Activated CD8-positive, alpha-beta T cell treated with anti-CD3 and anti-CD28 coated beads for 36 hours (primary cell): ENCODE measurements at regions not wholly inside any gene's neighbourhood (a gene's known extent, or its start where the extent isn't known, plus 50 kb on each side); places are given as distances from the start of the nearest gene placed in this dataset.
"Not testable (repeated sequence)": the region's sequence is repeated elsewhere in the genome, so short reads cannot be mapped to it uniquely, and the experiment has no call there.

ENCODE experiments used
- ATAC-seq: fragments of 200-7000 bp; cut with Tn5 transposase; one replicate; pipeline ENCODE4 v1.10.0; 2021; ENCODE audit warnings: mild to moderate bottlenecking, moderate library complexity
- CTCF ChIA-PET: fragments of 350-600 bp; sonication (Branson Sonifier 250); formaldehyde crosslinking; loops from one replicate; lab custom pipeline; 2021; ENCODE audit warnings: antibody characterized with exemption; lab: Charles Lee
- POLR2A ChIA-PET: fragments of 350-600 bp; sonication (Branson Sonifier 250); formaldehyde crosslinking; loops from one replicate; lab custom pipeline; 2021; ENCODE audit warnings: antibody characterized with exemption; lab: Charles Lee
- DNase-seq: peaks from one replicate; pipeline ENCODE4 v3.0.0-alpha.2; 2020
- H3K27ac Mint-ChIP-seq: one replicate; pipeline ENCODE4 v1.8.0; 2021; ENCODE audit warnings: mild to moderate bottlenecking, mixed read lengths
- H3K27me3 Mint-ChIP-seq: one replicate; pipeline ENCODE4 v1.8.0; 2021; ENCODE audit warnings: mixed read lengths
- H3K36me3 Mint-ChIP-seq: one replicate; pipeline ENCODE4 v1.8.0; 2021; ENCODE audit warnings: low read depth, mixed read lengths
- H3K4me1 Mint-ChIP-seq: one replicate; pipeline ENCODE4 v1.8.0; 2021; ENCODE audit warnings: low read depth, mixed read lengths
- H3K4me3 Mint-ChIP-seq: one replicate; pipeline ENCODE4 v1.8.0; 2021; ENCODE audit warnings: mild to moderate bottlenecking, moderate library complexity, mixed read lengths
- H3K9me3 Mint-ChIP-seq: one replicate; pipeline ENCODE4 v1.8.0; 2021; ENCODE audit warnings: mixed read lengths
- CTCF ChIP-seq: fragments of 200-600 bp; IDR thresholded peaks from one replicate; pipeline ENCODE4 v1.8.0; 2022; ENCODE audit warnings: antibody characterized with exemption, mild to moderate bottlenecking
- intact Hi-C: fragments of 100-400 bp; cut with micrococcal nuclease; formaldehyde crosslinking; loops from one replicate; pipeline ENCODE4 v1.10.0; 2022

GRCh38 chr2:128414351-128414750 lies 95.7 kb upstream of the HS6ST1 start:
- ATAC-seq (no peak), DNase-seq (no peak)
- ChIA-PET CTCF (interaction anchor here (1.2 to 1.3 kb wide), 2 partner anchors 9 to 10 kb away, joined by 3 to 4 read pairs; no protein-coding TSS in a partner anchor), POLR2A (no interaction called here)
- Mint-ChIP-seq H3K4me1 (no peaks in the 10 kb centered on the region), H3K9me3 (peaks cover under 1% of the 10 kb centered on the region), H3K4me3 (no peak overlapping the region), H3K27me3 (peaks cover 1% of the 10 kb centered on the region), H3K36me3 (no peaks in the 10 kb centered on the region), H3K27ac (no peak overlapping the region)
- TF ChIP-seq CTCF: no peak
- intact Hi-C loops: no loop called here

GRCh38 chr2:128414946-128415778 lies 96.5 kb upstream of the HS6ST1 start:
- no peak for DNase-seq
- ChIA-PET CTCF (interaction anchor here (1.1 to 1.3 kb wide), 2 partner anchors 11 kb away, joined by 3 read pairs; no protein-coding TSS in a partner anchor), POLR2A (no interaction called here)
- Mint-ChIP-seq H3K9me3 (peaks cover 6% of the 10 kb centered on the region), H3K36me3 (no peaks in the 10 kb centered on the region), H3K4me3 (no peak overlapping the region), H3K27ac (no peak overlapping the region), H3K27me3 (peaks cover 1% of the 10 kb centered on the region), H3K4me1 (no peaks in the 10 kb centered on the region)
- no peak for TF ChIP-seq CTCF
- intact Hi-C loops: no loop called here
- ATAC-seq: no peak

- Mint-ChIP-seq H3K4me1 (no peaks in the 10 kb centered on the region), H3K27ac (no peak overlapping the region), H3K36me3 (no peaks in the 10 kb centered on the region), H3K27me3 (peaks cover 1% of the 10 kb centered on the region), H3K4me3 (no peak overlapping the region), H3K9me3 (peaks cover 6% of the 10 kb centered on the region)
- TF ChIP-seq CTCF: no peak
- intact Hi-C loops: no loop called here
- ChIA-PET CTCF (interaction anchor here (1.1 kb wide), 1 partner anchor 11 kb away, joined by 3 read pairs; no protein-coding TSS in a partner anchor), POLR2A (no interaction called here)
- ATAC-seq (no peak), DNase-seq (no peak)
Observed at GRCh38 chr2:128415779-128416061, 97.1 kb upstream of the HS6ST1 start.

GRCh38 chr2:128416109-128416785 lies 97.6 kb upstream of the HS6ST1 start:
- Mint-ChIP-seq H3K4me3 (no peak overlapping the region), H3K27ac (no peak overlapping the region), H3K9me3 (peaks cover 6% of the 10 kb centered on the region), H3K27me3 (peaks cover 1% of the 10 kb centered on the region), H3K36me3 (no peaks in the 10 kb centered on the region), H3K4me1 (no peaks in the 10 kb centered on the region)
- ATAC-seq (no peak), DNase-seq (no peak)
- CTCF ChIA-PET: interaction anchor here (1.1 kb wide), 1 partner anchor 12 kb away, joined by 3 read pairs; no protein-coding TSS in a partner anchor
- TF ChIP-seq CTCF: no peak
- intact Hi-C loops: no loop called here
- POLR2A ChIA-PET: no interaction called here

GRCh38 chr2:128416806-128417205 lies 98.1 kb upstream of the HS6ST1 start:
- no peak for TF ChIP-seq CTCF
- intact Hi-C loops: no loop called here

GRCh38 chr2:128417264-128417663 lies 98.6 kb upstream of the HS6ST1 start:
- CTCF ChIA-PET, H3K4me3 Mint-ChIP-seq, DNase-seq, POLR2A ChIA-PET, H3K27me3 Mint-ChIP-seq, H3K36me3 Mint-ChIP-seq, ATAC-seq, H3K4me1 Mint-ChIP-seq, H3K27ac Mint-ChIP-seq, intact Hi-C loops, H3K9me3 Mint-ChIP-seq: not testable (repeated sequence)

More at GRCh38 chr2:128416806-128417205, 98.1 kb upstream of the HS6ST1 start:
- no peaks in the 10 kb centered on the region for H3K4me1 Mint-ChIP-seq
- no peaks in the 10 kb centered on the region for H3K36me3 Mint-ChIP-seq
- CTCF ChIA-PET: no interaction called here
- DNase-seq: no peak
- no peak for ATAC-seq
- H3K4me3 Mint-ChIP-seq: no peak overlapping the region
- POLR2A ChIA-PET: no interaction called here
- peaks cover 6% of the 10 kb centered on the region for H3K9me3 Mint-ChIP-seq
- H3K27me3 Mint-ChIP-seq: peaks cover 1% of the 10 kb centered on the region
- H3K27ac Mint-ChIP-seq: no peak overlapping the region
